HepG2 (cell line): ENCODE measurements at regions not wholly inside any gene's neighbourhood (a gene's known extent, or its start where the extent isn't known, plus 50 kb on each side); places are given as distances from the start of the nearest gene placed in this dataset.

Source experiments
- ATAC-seq: fragments of 200-7000 bp; cut with Tn5 transposase; 3 replicates; pipeline ENCODE4 v1.9.1; 2020; ENCODE audit warnings: mild to moderate bottlenecking, moderate library complexity
- BruUV-seq: library from RNA; stranded (reverse); fragments of 400-500 nt; replicated peaks from 2 replicates; lab custom pipeline; 2021; lab: Mats Ljungman, UMichigan
- CTCF ChIA-PET: fragments of 300-600 bp; formaldehyde crosslinking; extraction: SDS; loops from one replicate; lab custom pipeline; 2021; ENCODE audit warnings: low total read pairs, inconsistent platforms, low intra/inter-chr PET ratio; lab: Yijun Ruan, JAX
- POLR2A ChIA-PET: fragments of 350-600 bp; sonication (Branson Sonifier 250); formaldehyde crosslinking; loops from one replicate; lab custom pipeline; 2020; ENCODE audit warnings: antibody characterized with exemption, inconsistent platforms; lab: Yijun Ruan, JAX
- DNase-seq: peaks from one replicate; pipeline ENCODE4 v3.0.0-alpha.2; 2015; ENCODE audit warnings: low spot score
- FAIRE-seq: peaks from 3 replicates; lab custom pipeline; 2011; peaks lifted over from hg19 to GRCh38; lab: Jason Lieb, UNC
- H2AFZ ChIP-seq: one replicate; pipeline ENCODE4 v1.6.1; 2011; ENCODE audit warnings: low read length, inconsistent platforms
- H3K27ac ChIP-seq: fragments of 300-600 bp; 3 replicates; pipeline ENCODE4 v1.8.0; 2011; ENCODE audit warnings: mixed run types, mild to moderate bottlenecking, mixed read lengths, low read length, inconsistent platforms; ENCODE audit not compliant: insufficient read depth; ENCODE audit errors: extremely low read length
- H3K27me3 ChIP-seq, 2 experiments: fragments of 200-600 bp in 1 of 2; 2 replicates in 1 of 2; 3 replicates in 1 of 2; pipeline versions ENCODE4 v1.6.0 to v1.8.0; 2011; ENCODE audit warnings: low read length in 2 of 2, mild to moderate bottlenecking in 2 of 2, moderate library complexity in 2 of 2, inconsistent platforms in 1 of 2; ENCODE audit not compliant: insufficient read depth in 2 of 2, control insufficient read depth in 1 of 2
- H3K36me3 ChIP-seq, 2 experiments: fragments of 200-600 bp in 1 of 2; replicated peaks in 1 of 2; 2 replicates in 1 of 2; 3 replicates in 1 of 2; pipeline versions ENCODE4 v1.5.1 to v1.8.0; 2011; ENCODE audit warnings: low read length in 2 of 2, inconsistent platforms in 1 of 2; ENCODE audit not compliant: insufficient read depth in 2 of 2, control insufficient read depth in 1 of 2
- H3K4me1 ChIP-seq: 2 replicates; pipeline ENCODE4 v1.5.1; 2012; ENCODE audit warnings: low read length, inconsistent platforms; ENCODE audit not compliant: insufficient read depth
- H3K4me2 ChIP-seq: 2 replicates; pipeline ENCODE4 v1.6.0; 2011; ENCODE audit warnings: low read depth, low read length, inconsistent platforms
- H3K4me3 ChIP-seq, 3 experiments: fragments of 200-600 bp in 1 of 3; sonication (generic), shearing (Covaris generic) in 1 of 3; replicated peaks in 1 of 3; 2 replicates each; pipeline ENCODE4 v1.5.1; 2011 to 2016; ENCODE audit warnings: low read length in 3 of 3, inconsistent platforms in 2 of 3, low read depth in 2 of 3, mild to moderate bottlenecking in 2 of 3, control low read depth in 1 of 3, mixed read lengths in 1 of 3; ENCODE audit not compliant: insufficient read depth in 1 of 3
- H3K79me2 ChIP-seq: one replicate; pipeline ENCODE4 v1.6.1; 2011; ENCODE audit warnings: low read length, inconsistent platforms; ENCODE audit not compliant: insufficient read depth
- H3K9ac ChIP-seq: 2 replicates; pipeline ENCODE4 v1.6.0; 2011; ENCODE audit warnings: mild to moderate bottlenecking, low read depth, low read length, inconsistent platforms; ENCODE audit not compliant: insufficient read depth
- H3K9me3 ChIP-seq: 2 replicates; pipeline ENCODE4 v1.5.1; 2012; ENCODE audit warnings: mild to moderate bottlenecking, low read length
- H4K20me1 ChIP-seq: 2 replicates; pipeline ENCODE4 v1.6.0; 2011; ENCODE audit warnings: inconsistent platforms, mild to moderate bottlenecking, low read length, moderate library complexity; ENCODE audit not compliant: insufficient read depth
- RFX1 ChIP-seq: fragments of 450-650 bp; IDR thresholded peaks from 2 replicates; pipeline ENCODE4 v1.6.1; 2017
- SNRNP70 ChIP-seq: fragments of 200-400 bp; formaldehyde crosslinking; IDR thresholded peaks from 2 replicates; pipeline ENCODE4 v1.6.1; 2017; ENCODE audit warnings: mild to moderate bottlenecking, low read depth, low read length, moderate library complexity
- TEAD3 ChIP-seq: optimal IDR thresholded peaks from 2 replicates; pipeline ENCODE3; 2016; ENCODE audit warnings: borderline replicate concordance
- XRCC5 ChIP-seq: fragments of 200-400 bp; formaldehyde crosslinking; optimal IDR thresholded peaks from 2 replicates; pipeline ENCODE3; 2017; ENCODE audit warnings: mild to moderate bottlenecking, low read length
- YY1 ChIP-seq: IDR thresholded peaks from 2 replicates; pipeline ENCODE4 v1.6.1; 2011; ENCODE audit warnings: low read length, low read depth, moderate library complexity, mild to moderate bottlenecking; ENCODE audit not compliant: insufficient read depth, insufficient replicate concordance
- ZNF143 ChIP-seq: sonication (generic); formaldehyde crosslinking; IDR thresholded peaks from 2 replicates; pipeline ENCODE4 v1.4.0; 2020; ENCODE audit warnings: missing genetic modification reagents
- ZNF282 ChIP-seq: fragments of 450-650 bp; IDR thresholded peaks from 2 replicates; pipeline ENCODE4 v1.6.1; 2018; ENCODE audit not compliant: partially characterized antibody
- ZNF329 ChIP-seq: sonication (generic); formaldehyde crosslinking; IDR thresholded peaks from 2 replicates; pipeline ENCODE4 v1.9.0; 2021; ENCODE audit warnings: low read depth, mild to moderate bottlenecking, missing genetic modification reagents
- ZNF670 ChIP-seq: sonication (generic); formaldehyde crosslinking; IDR thresholded peaks from 2 replicates; pipeline ENCODE4 v1.8.0; 2022; ENCODE audit warnings: mild to moderate bottlenecking, missing genetic modification reagents, borderline replicate concordance
- ZNF781 ChIP-seq: sonication (generic); formaldehyde crosslinking; IDR thresholded peaks from 2 replicates; pipeline ENCODE4 v1.5.1; 2020; ENCODE audit warnings: borderline replicate concordance, mild to moderate bottlenecking, missing genetic modification reagents; ENCODE audit errors: not compliant biosample characterization
- WGBS: methylation state at CpG from one replicate; pipeline ENCODE4 v1.1.6; 2017; ENCODE audit warnings: low lambda C conversion rate; 5-methylcytosine and 5-hydroxymethylcytosine counted together
- in situ Hi-C: cut with HindIII; loops from 2 replicates; pipeline ENCODE4 v1.10.0; 2017; ENCODE audit warnings: low pct_unique_long_range_greater_than_20kb; ENCODE audit not compliant: extremely low pct_ligation_motif_present
- intact Hi-C: fragments of 100-400 bp; cut with micrococcal nuclease; formaldehyde crosslinking; loops from one replicate; pipeline ENCODE4 v1.10.0; 2022; ENCODE audit not compliant: unreplicated experiment
- TF ChIP-seq, protein P1 (sequence below): sonication (generic); formaldehyde crosslinking; IDR thresholded peaks from 2 replicates; pipeline ENCODE4 v1.4.0; 2020; ENCODE audit warnings: mild to moderate bottlenecking, missing genetic modification reagents
- TF ChIP-seq, protein P2 (sequence below): sonication (generic); formaldehyde crosslinking; IDR thresholded peaks from 2 replicates; pipeline ENCODE4 v1.4.0; 2020; ENCODE audit warnings: mild to moderate bottlenecking, missing genetic modification reagents

DNA sequence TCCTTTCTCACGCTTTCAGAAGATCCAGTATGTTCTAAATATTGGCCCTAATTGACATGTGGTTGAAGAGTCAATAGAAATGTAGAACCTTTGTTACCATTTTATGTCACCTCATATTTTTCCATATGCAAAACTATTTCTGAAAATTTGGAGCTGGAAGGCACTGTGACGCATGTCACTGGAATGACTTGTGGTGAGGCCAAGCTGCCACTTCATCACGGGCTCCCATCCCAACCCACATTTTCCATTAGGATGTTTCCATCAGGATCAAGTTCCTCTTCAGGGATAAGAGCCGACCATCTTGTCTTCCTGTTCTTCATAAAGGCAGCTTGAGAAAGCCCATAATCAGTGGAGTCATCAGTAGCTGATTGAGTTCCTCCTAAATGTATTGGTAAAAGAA, 1241.7 kb downstream of the GATA3 start:
- H3K9ac ChIP-seq, result no peak overlapping the region
- no peak overlapping the region for H2AFZ ChIP-seq
- no peaks in the 10 kb centered on the region for H3K9me3 ChIP-seq
- TF ChIP-seq SNRNP70, result no peak
- TF ChIP-seq, protein P1, sequence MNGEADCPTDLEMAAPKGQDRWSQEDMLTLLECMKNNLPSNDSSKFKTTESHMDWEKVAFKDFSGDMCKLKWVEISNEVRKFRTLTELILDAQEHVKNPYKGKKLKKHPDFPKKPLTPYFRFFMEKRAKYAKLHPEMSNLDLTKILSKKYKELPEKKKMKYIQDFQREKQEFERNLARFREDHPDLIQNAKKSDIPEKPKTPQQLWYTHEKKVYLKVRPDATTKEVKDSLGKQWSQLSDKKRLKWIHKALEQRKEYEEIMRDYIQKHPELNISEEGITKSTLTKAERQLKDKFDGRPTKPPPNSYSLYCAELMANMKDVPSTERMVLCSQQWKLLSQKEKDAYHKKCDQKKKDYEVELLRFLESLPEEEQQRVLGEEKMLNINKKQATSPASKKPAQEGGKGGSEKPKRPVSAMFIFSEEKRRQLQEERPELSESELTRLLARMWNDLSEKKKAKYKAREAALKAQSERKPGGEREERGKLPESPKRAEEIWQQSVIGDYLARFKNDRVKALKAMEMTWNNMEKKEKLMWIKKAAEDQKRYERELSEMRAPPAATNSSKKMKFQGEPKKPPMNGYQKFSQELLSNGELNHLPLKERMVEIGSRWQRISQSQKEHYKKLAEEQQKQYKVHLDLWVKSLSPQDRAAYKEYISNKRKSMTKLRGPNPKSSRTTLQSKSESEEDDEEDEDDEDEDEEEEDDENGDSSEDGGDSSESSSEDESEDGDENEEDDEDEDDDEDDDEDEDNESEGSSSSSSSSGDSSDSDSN, result no peak
- TF ChIP-seq ZNF329 (CRISPR knock-in tag), result no peak
- no peak for TF ChIP-seq RFX1
- TF ChIP-seq TEAD3 (CRISPR knock-in tag), result no peak
- no peak for TF ChIP-seq YY1
- TF ChIP-seq ZNF282, result no peak
- no peak for TF ChIP-seq ZNF143 (CRISPR knock-in tag)
- no peak for TF ChIP-seq XRCC5
- TF ChIP-seq, protein P2, sequence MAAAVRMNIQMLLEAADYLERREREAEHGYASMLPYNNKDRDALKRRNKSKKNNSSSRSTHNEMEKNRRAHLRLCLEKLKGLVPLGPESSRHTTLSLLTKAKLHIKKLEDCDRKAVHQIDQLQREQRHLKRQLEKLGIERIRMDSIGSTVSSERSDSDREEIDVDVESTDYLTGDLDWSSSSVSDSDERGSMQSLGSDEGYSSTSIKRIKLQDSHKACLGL (CRISPR knock-in tag), result no peak
- no peak for TF ChIP-seq ZNF670 (CRISPR knock-in tag)
- TF ChIP-seq ZNF781 (CRISPR knock-in tag), result no peak
- no peaks in the 10 kb centered on the region for H3K36me3 ChIP-seq
- no peaks in the 10 kb centered on the region for H3K27me3 ChIP-seq
- no peak overlapping the region for H3K27ac ChIP-seq
- H4K20me1 ChIP-seq, result no peaks in the 10 kb centered on the region
- in situ Hi-C loops, result no loop called here
- H3K4me1 ChIP-seq, result no peaks in the 10 kb centered on the region
- intact Hi-C loops, result no loop called here
- H3K4me3 ChIP-seq, result no peak overlapping the region
- ATAC-seq, result no peak
- WGBS, result 35% methylated on average over 3 of the region's 4 CpGs
- DNase-seq, result no peak
- H3K4me2 ChIP-seq, result no peak overlapping the region
- no peak for FAIRE-seq
- ChIA-PET POLR2A (no interaction called here), CTCF (no interaction called here)
- H3K79me2 ChIP-seq, result no peaks in the 10 kb centered on the region
- BruUV-seq, result no TSS peak
